Breast epithelium (tissue), 3 donors: ENCODE measurements at regions not wholly inside any gene's neighbourhood (a gene's known extent, or its start where the extent isn't known, plus 50 kb on each side); places are given as distances from the start of the nearest gene placed in this dataset.

Experiments used
- POLR2A ChIP-seq: fragments of 450-650 bp; IDR thresholded peaks from one replicate; pipeline ENCODE4 v1.6.1; 2016; ENCODE audit warnings: antibody characterized with exemption, mild to moderate bottlenecking, moderate library complexity
- TF ChIP-seq, protein P1 (sequence below), 3 donors: fragments of 450-650 bp; IDR thresholded peaks; one replicate each; pipeline ENCODE4 v1.5.1; 2016 to 2017; ENCODE audit warnings: antibody characterized with exemption in 3 of 3, mild to moderate bottlenecking in 3 of 3, moderate library complexity in 3 of 3

DNA sequence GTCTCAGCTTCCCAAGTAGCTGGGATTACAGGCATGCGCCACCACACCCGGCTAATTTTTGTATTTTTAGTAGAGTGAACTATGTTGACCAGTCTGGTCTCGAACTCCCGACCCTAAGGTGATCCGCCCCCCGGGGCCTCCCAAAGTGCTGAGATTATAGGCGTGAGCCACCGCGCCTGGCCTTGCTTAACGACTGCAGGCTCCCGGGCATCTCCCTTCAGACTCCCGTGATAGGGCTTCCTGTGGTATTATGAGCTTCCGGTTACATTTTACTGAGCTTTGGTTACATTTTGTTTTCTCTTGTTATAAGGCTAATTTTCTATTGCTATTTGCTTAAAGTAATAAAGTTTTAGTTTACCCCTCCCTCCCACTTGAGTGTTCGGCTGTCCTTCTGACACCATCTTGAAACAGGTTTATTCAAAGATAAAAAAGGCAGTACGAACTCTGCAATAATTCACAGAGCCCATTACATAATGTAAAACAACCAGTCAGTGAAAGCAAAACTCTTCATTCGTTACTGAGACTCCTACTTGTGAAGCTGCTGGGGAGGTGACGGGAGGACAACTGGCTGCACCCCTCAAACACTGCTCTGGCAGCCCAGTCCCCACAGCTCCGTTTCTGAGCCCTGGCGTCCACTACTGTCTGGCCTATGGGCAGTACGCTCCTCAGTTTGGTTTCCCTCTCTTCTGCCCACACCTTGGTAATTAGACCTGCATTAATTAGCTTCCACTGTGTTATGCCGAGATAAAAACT lies 795.7 kb upstream of the SLIT2 start:
- TF ChIP-seq POLR2A: no peak
- TF ChIP-seq, protein P1, sequence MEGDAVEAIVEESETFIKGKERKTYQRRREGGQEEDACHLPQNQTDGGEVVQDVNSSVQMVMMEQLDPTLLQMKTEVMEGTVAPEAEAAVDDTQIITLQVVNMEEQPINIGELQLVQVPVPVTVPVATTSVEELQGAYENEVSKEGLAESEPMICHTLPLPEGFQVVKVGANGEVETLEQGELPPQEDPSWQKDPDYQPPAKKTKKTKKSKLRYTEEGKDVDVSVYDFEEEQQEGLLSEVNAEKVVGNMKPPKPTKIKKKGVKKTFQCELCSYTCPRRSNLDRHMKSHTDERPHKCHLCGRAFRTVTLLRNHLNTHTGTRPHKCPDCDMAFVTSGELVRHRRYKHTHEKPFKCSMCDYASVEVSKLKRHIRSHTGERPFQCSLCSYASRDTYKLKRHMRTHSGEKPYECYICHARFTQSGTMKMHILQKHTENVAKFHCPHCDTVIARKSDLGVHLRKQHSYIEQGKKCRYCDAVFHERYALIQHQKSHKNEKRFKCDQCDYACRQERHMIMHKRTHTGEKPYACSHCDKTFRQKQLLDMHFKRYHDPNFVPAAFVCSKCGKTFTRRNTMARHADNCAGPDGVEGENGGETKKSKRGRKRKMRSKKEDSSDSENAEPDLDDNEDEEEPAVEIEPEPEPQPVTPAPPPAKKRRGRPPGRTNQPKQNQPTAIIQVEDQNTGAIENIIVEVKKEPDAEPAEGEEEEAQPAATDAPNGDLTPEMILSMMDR (IDR thresholded peaks at IDR 0.05): no peak
